ENCODE measurements at regions not wholly inside any gene's neighbourhood (a gene's known extent, or its start where the extent isn't known, plus 50 kb on each side); places are given as distances from the start of the nearest gene placed in this dataset.

GRCh38 chr7:15743926-15744480 lies 57.5 kb upstream of the MEOX2 start:
- no peak overlapping the region for H3K4me3 Mint-ChIP-seq
- ChIA-PET POLR2A (interaction anchor here in 1 of 2 donors (0.6 kb wide), 1 partner anchor 9 kb away, joined by 4 read pairs; no protein-coding TSS in a partner anchor), CTCF (no interaction called here)
- no peaks in the 10 kb centered on the region for H3K36me3 Mint-ChIP-seq
- Histone ChIP-seq H3K9me3 (no peaks in the 10 kb centered on the region), H3K27me3 (replicated peaks in 1 of 2; ENCODE audit: control insufficient read depth in 2 of 2, extremely low read depth in 1 of 2, insufficient read depth in 2 of 2, low read length in 1 of 2) (no peaks in the 10 kb centered on the region), H3K27ac (ENCODE audit: low read length) (no peak overlapping the region), H3K4me3 (ENCODE audit: control insufficient read depth in 1 of 2, extremely low read depth in 1 of 2, low read length in 1 of 2) (no peak overlapping the region), H3K4me1 (ENCODE audit: control insufficient read depth in 1 of 2, extremely low read depth in 1 of 2, insufficient read depth in 2 of 2, low read length in 2 of 2) (no peaks in the 10 kb centered on the region), H3K36me3 (ENCODE audit: control insufficient read depth in 2 of 2, extremely low read depth in 1 of 2, insufficient read depth in 1 of 2, low read length in 1 of 2) (no peaks in the 10 kb centered on the region)
- H3K27ac Mint-ChIP-seq: no peak overlapping the region
- no peak for ATAC-seq (replicated peaks in 1 of 4)
- no peaks in the 10 kb centered on the region for H3K27me3 Mint-ChIP-seq
- 100% methylated on average over 2 of the region's 3 CpGs for WGBS (ENCODE audit: insufficient coverage)
- H3K9me3 Mint-ChIP-seq: peaks cover 0 to 19% (median 5%) of the 10 kb centered on the region in 3 donors
- DNase-seq: no peak
- no peaks in the 10 kb centered on the region for H3K4me1 Mint-ChIP-seq

- Mint-ChIP-seq H3K27me3 (no peaks in the 10 kb centered on the region), H3K27ac (no peak overlapping the region), H3K4me1 (no peaks in the 10 kb centered on the region), H3K9me3 (peaks cover 0 to 14% (median 3%) of the 10 kb centered on the region in 3 donors), H3K36me3 (no peaks in the 10 kb centered on the region), H3K4me3 (no peak overlapping the region)
- ChIA-PET POLR2A (no interaction called here), CTCF (no interaction called here)
- Histone ChIP-seq H3K4me1 (ENCODE audit: control insufficient read depth in 1 of 2, extremely low read depth in 1 of 2, insufficient read depth in 2 of 2, low read length in 2 of 2) (no peaks in the 10 kb centered on the region), H3K27me3 (replicated peaks in 1 of 2; ENCODE audit: control insufficient read depth in 2 of 2, extremely low read depth in 1 of 2, insufficient read depth in 2 of 2, low read length in 1 of 2) (no peaks in the 10 kb centered on the region), H3K36me3 (ENCODE audit: control insufficient read depth in 2 of 2, extremely low read depth in 1 of 2, insufficient read depth in 1 of 2, low read length in 1 of 2) (no peaks in the 10 kb centered on the region), H3K4me3 (ENCODE audit: control insufficient read depth in 1 of 2, extremely low read depth in 1 of 2, low read length in 1 of 2) (no peak overlapping the region), H3K27ac (ENCODE audit: low read length) (no peak overlapping the region), H3K9me3 (no peaks in the 10 kb centered on the region)
- no peak for DNase-seq
- WGBS (ENCODE audit: insufficient coverage): no CpG with 5 or more reads among the region's 2 CpGs
- ATAC-seq (replicated peaks in 1 of 4): no peak
Measured at GRCh38 chr7:15737601-15738000, 51.1 kb upstream of the MEOX2 start.
